AML-193 (cell line): ENCODE measurements at regions not wholly inside any gene's neighbourhood (a gene's known extent, or its start where the extent isn't known, plus 50 kb on each side); places are given as distances from the start of the nearest gene placed in this dataset.
A peak's percentile ranks its signal among the peaks of the same experiment; 100 is the strongest.

Experiments used
- DNase-seq, 2 experiments: peaks; one replicate each; lab custom pipeline; 2025; lab: John Stamatoyannopoulos, UW

- DNase-seq, result peak; percentile 60 to 65
Measured at GRCh38 chr6:166106076-166106686, 61.5 kb downstream of the TBXT start.

- DNase-seq, result no peak
Measured at GRCh38 chr6:166105341-166106075, 62.1 kb downstream of the TBXT start.

GRCh38 chr6:166104872-166105271 lies 62.8 kb downstream of the TBXT start:
- no peak for DNase-seq

GRCh38 chr6:166104107-166104506 lies 63.5 kb downstream of the TBXT start:
- DNase-seq, result no peak

GRCh38 chr6:166101819-166102419 lies 65.7 kb downstream of the TBXT start:
- DNase-seq, result no peak

GRCh38 chr6:166097914-166098522 lies 69.6 kb downstream of the TBXT start:
- DNase-seq, result peak in 1 of 2 experiments; percentile 22

- DNase-seq, result no peak
Measured at GRCh38 chr6:166087852-166088251, 79.8 kb downstream of the TBXT start.

- no peak for DNase-seq
Measured at GRCh38 chr6:166087246-166087645, 80.4 kb downstream of the TBXT start.

- DNase-seq, result no peak
Measured at GRCh38 chr6:166085500-166085899, 82.2 kb downstream of the TBXT start.

- DNase-seq, result no peak
Measured at GRCh38 chr6:166084951-166085350, 82.7 kb downstream of the TBXT start.

GRCh38 chr6:166079841-166080240 lies 87.8 kb downstream of the TBXT start:
- no peak for DNase-seq

GRCh38 chr6:166078294-166078693 lies 89.4 kb downstream of the TBXT start:
- DNase-seq, result no peak

- no peak for DNase-seq
Measured at GRCh38 chr6:166076625-166077024, 91.0 kb downstream of the TBXT start.

- no peak for DNase-seq
Measured at GRCh38 chr6:166075925-166076324, 91.7 kb downstream of the TBXT start.

GRCh38 chr6:166075186-166075585 lies 92.5 kb downstream of the TBXT start:
- no peak for DNase-seq

GRCh38 chr6:166073082-166073481 lies 94.6 kb downstream of the TBXT start:
- DNase-seq, result no peak

- DNase-seq, result no peak
Measured at GRCh38 chr6:166068768-166069167, 98.9 kb downstream of the TBXT start.

GRCh38 chr6:166058064-166058739 lies 109.4 kb downstream of the TBXT start:
- no peak for DNase-seq

GRCh38 chr6:166057431-166057830 lies 110.2 kb downstream of the TBXT start:
- DNase-seq, result no peak

- no peak for DNase-seq
Measured at GRCh38 chr6:166056637-166057036, 111.0 kb downstream of the TBXT start.

- DNase-seq, result no peak
Measured at GRCh38 chr6:166055801-166056200, 111.8 kb downstream of the TBXT start.

GRCh38 chr6:166052837-166053236 lies 114.8 kb downstream of the TBXT start:
- DNase-seq, result no peak
